OCI-LY7 (cell line): ENCODE measurements at regions not wholly inside any gene's neighbourhood (a gene's known extent, or its start where the extent isn't known, plus 50 kb on each side); places are given as distances from the start of the nearest gene placed in this dataset.

ENCODE experiments used
- BruUV-seq: library from RNA; stranded (reverse); fragments of 400-500 nt; replicated peaks from 2 replicates; lab custom pipeline; 2021; lab: Mats Ljungman, UMichigan
- CTCF ChIA-PET: fragments of 300-600 bp; sonication (Branson Sonifier 250); formaldehyde crosslinking; loops from one replicate; lab custom pipeline; 2022; ENCODE audit warnings: antibody characterized with exemption; ENCODE audit not compliant: unreplicated experiment; lab: Charles Lee
- POLR2A ChIA-PET: fragments of 300-600 bp; sonication (Branson Sonifier 250); formaldehyde crosslinking; loops from one replicate; lab custom pipeline; 2022; ENCODE audit warnings: antibody characterized with exemption; lab: Charles Lee
- DNase-seq: peaks from one replicate; pipeline ENCODE4 v3.0.0-alpha.2; 2015; ENCODE audit warnings: low spot score
- H2AFZ ChIP-seq: fragments of 200-600 bp; sonication (generic), shearing (Covaris generic); 2 replicates; pipeline ENCODE4 v1.6.1; 2014; ENCODE audit warnings: mild to moderate bottlenecking, antibody characterized with exemption, low read length, moderate library complexity
- H3K27ac ChIP-seq: fragments of 200-600 bp; sonication (generic); 2 replicates; pipeline ENCODE4 v1.5.1; 2014; ENCODE audit warnings: mixed run types, low read depth, mild to moderate bottlenecking, moderate library complexity, low read length, inconsistent platforms; ENCODE audit not compliant: poor library complexity, severe bottlenecking
- H3K36me3 ChIP-seq: fragments of 200-600 bp; sonication (generic); 2 replicates; pipeline ENCODE4 v1.6.1; 2014; ENCODE audit warnings: mild to moderate bottlenecking, antibody characterized with exemption, low read length, moderate library complexity, mixed read lengths; ENCODE audit not compliant: insufficient read depth
- H3K4me1 ChIP-seq: fragments of 200-600 bp; sonication (generic); 2 replicates; pipeline ENCODE4 v1.5.1; 2014; ENCODE audit warnings: mild to moderate bottlenecking, low read length; ENCODE audit not compliant: insufficient read depth, poor library complexity, severe bottlenecking
- H3K4me2 ChIP-seq: fragments of 200-600 bp; sonication (generic); 2 replicates; pipeline ENCODE4 v1.6.1; 2014; ENCODE audit warnings: mild to moderate bottlenecking, low read length
- H3K4me3 ChIP-seq: fragments of 200-600 bp; sonication (generic); 2 replicates; pipeline ENCODE4 v1.5.1; 2014; ENCODE audit warnings: mild to moderate bottlenecking, low read depth, low read length; ENCODE audit not compliant: poor library complexity, severe bottlenecking
- H3K79me2 ChIP-seq: fragments of 200-600 bp; sonication (generic); 2 replicates; pipeline ENCODE4 v1.6.1; 2016; ENCODE audit warnings: low read depth, mild to moderate bottlenecking, low read length, moderate library complexity, mixed read lengths; ENCODE audit not compliant: insufficient read depth
- H3K9me2 ChIP-seq: fragments of 200-600 bp; sonication (generic); 2 replicates; pipeline ENCODE4 v1.6.1; 2016; ENCODE audit warnings: mild to moderate bottlenecking, low read length, mixed read lengths; ENCODE audit not compliant: insufficient read depth
- H3K9me3 ChIP-seq: fragments of 200-600 bp; sonication (generic); 2 replicates; pipeline ENCODE4 v1.6.1; 2014; ENCODE audit warnings: mild to moderate bottlenecking, mixed run types, low read length, mixed read lengths
- H4K20me1 ChIP-seq: fragments of 200-600 bp; sonication (generic); 2 replicates; pipeline ENCODE4 v1.6.1; 2014; ENCODE audit warnings: mild to moderate bottlenecking, antibody characterized with exemption, low read length, moderate library complexity, mixed read lengths; ENCODE audit not compliant: insufficient read depth
- EZH2phosphoT487 ChIP-seq: fragments of 200-600 bp; sonication (generic); IDR thresholded peaks from 2 replicates; pipeline ENCODE4 v1.6.1; 2018; ENCODE audit warnings: low read depth, borderline replicate concordance, mild to moderate bottlenecking, mixed run types, antibody characterized with exemption, low read length, moderate library complexity, mixed read lengths
- intact Hi-C: fragments of 100-400 bp; cut with micrococcal nuclease; formaldehyde crosslinking; loops from one replicate; pipeline ENCODE4 v1.10.0; 2022; ENCODE audit not compliant: unreplicated experiment
- TF ChIP-seq, protein P1 (sequence below): fragments of 200-600 bp; sonication (generic); conservative IDR thresholded peaks from 2 replicates; pipeline ENCODE4 v1.5.1; 2014; ENCODE audit warnings: mild to moderate bottlenecking, antibody characterized with exemption, low read length, moderate library complexity, mixed read lengths

DNA sequence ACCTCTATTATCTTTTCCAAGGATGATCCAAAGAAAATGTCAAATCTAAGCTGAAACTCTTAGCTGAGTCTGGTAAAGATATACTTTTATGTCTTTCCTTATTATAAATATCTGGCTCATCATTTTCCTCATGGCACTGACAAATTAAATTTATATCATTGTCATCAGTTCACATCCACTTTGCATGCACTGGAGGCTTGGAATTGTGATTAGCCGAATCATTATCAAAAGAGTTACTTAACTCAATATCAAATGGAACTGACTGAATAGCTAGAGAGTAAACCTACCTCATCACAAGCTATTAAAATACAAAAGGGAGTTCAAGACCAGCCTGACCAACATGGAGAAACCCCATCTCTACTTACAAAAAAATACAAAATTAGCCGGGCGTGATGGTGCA lies 713.9 kb upstream of the MARCKS start:
- TF ChIP-seq, protein P1, sequence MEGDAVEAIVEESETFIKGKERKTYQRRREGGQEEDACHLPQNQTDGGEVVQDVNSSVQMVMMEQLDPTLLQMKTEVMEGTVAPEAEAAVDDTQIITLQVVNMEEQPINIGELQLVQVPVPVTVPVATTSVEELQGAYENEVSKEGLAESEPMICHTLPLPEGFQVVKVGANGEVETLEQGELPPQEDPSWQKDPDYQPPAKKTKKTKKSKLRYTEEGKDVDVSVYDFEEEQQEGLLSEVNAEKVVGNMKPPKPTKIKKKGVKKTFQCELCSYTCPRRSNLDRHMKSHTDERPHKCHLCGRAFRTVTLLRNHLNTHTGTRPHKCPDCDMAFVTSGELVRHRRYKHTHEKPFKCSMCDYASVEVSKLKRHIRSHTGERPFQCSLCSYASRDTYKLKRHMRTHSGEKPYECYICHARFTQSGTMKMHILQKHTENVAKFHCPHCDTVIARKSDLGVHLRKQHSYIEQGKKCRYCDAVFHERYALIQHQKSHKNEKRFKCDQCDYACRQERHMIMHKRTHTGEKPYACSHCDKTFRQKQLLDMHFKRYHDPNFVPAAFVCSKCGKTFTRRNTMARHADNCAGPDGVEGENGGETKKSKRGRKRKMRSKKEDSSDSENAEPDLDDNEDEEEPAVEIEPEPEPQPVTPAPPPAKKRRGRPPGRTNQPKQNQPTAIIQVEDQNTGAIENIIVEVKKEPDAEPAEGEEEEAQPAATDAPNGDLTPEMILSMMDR: no peak
- no peak for TF ChIP-seq EZH2phosphoT487
- Histone ChIP-seq H3K9me2 (no peaks in the 10 kb centered on the region), H3K79me2 (no peaks in the 10 kb centered on the region), H2AFZ (no peak overlapping the region), H4K20me1 (no peaks in the 10 kb centered on the region), H3K36me3 (no peaks in the 10 kb centered on the region), H3K4me1 (no peaks in the 10 kb centered on the region), H3K9me3 (no peaks in the 10 kb centered on the region), H3K4me2 (no peak overlapping the region), H3K27ac (no peak overlapping the region), H3K4me3 (no peak overlapping the region)
- POLR2A ChIA-PET: interaction anchor here (0.7 to 1.7 kb wide), 2 partner anchors 10 to 1016 kb away, joined by 3 to 6 read pairs; no protein-coding TSS in a partner anchor
- DNase-seq: no peak
- intact Hi-C loops: no loop called here
- BruUV-seq: no TSS peak
- CTCF ChIA-PET: no interaction called here

DNA sequence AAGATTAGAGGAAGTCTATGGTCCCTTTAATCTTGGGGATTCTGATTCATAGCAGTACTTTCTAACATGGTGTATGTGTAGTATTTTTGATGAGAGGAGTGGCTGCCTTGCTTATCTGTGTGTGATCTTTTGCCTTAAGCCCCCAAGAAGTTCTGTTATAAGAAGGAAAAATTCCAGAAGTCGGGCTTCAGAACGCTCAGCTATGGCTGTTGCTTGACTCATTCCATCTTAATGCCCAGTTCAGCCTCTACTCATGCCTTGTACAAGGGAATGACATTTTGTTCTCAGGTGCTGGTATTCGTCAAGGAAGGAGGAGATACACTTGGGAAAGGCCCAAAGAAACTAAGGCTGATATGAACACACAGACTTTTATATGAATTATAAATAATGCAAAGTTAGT lies 713.0 kb upstream of the MARCKS start:
- Histone ChIP-seq H4K20me1 (no peaks in the 10 kb centered on the region), H3K4me1 (no peaks in the 10 kb centered on the region), H3K79me2 (no peaks in the 10 kb centered on the region), H3K9me2 (no peaks in the 10 kb centered on the region), H3K4me3 (no peak overlapping the region), H3K36me3 (no peaks in the 10 kb centered on the region), H3K27ac (no peak overlapping the region), H2AFZ (no peak overlapping the region), H3K9me3 (no peaks in the 10 kb centered on the region), H3K4me2 (no peak overlapping the region)
- no peak for TF ChIP-seq EZH2phosphoT487
- TF ChIP-seq, protein P1: no peak
- ChIA-PET CTCF (no interaction called here), POLR2A (no interaction called here)
- DNase-seq: no peak
- no TSS peak for BruUV-seq
- intact Hi-C loops: no loop called here

DNA sequence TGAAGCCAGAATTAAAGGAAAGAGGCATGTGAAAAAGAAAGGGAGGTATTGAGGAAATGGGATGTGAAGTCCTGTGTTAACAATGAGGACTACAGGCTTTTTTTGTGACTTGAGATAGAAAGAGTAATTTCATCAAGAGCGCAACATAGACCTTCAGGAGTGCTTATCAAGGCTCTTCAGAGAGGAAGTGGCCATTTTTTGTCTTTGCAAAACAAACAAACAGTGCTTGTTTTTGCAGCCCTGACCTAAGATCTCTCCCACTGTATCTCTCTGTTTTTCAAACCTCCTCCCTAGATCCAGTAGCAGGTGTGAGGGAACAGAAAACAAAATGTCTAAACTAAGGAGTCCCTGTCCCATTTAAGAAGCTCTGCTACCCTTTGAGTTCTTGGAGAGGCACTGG lies 710.3 kb upstream of the MARCKS start:
- ChIA-PET POLR2A (no interaction called here), CTCF (no interaction called here)
- no peak overlapping the region for H2AFZ ChIP-seq
- no peak overlapping the region for H3K27ac ChIP-seq
- TF ChIP-seq, protein P1: no peak
- TF ChIP-seq EZH2phosphoT487: no peak
- no peak overlapping the region for H3K4me3 ChIP-seq
- DNase-seq: no peak
- no peaks in the 10 kb centered on the region for H3K36me3 ChIP-seq
- H3K4me1 ChIP-seq: no peaks in the 10 kb centered on the region
- intact Hi-C loops: no loop called here
- H3K79me2 ChIP-seq: no peaks in the 10 kb centered on the region
- no peaks in the 10 kb centered on the region for H3K9me3 ChIP-seq
- BruUV-seq: no TSS peak
- H4K20me1 ChIP-seq: no peaks in the 10 kb centered on the region
- no peaks in the 10 kb centered on the region for H3K9me2 ChIP-seq
- no peak overlapping the region for H3K4me2 ChIP-seq
